Superior temporal gyrus (tissue), 1 donor: ENCODE measurements at regions not wholly inside any gene's neighbourhood (a gene's known extent, or its start where the extent isn't known, plus 50 kb on each side); places are given as distances from the start of the nearest gene placed in this dataset.

Experiments used
- DNase-seq: peaks from one replicate; pipeline ENCODE4 v3.0.0-alpha.2; 2016; ENCODE audit errors: extremely low spot score

GRCh38 chr15:39075756-39076341 lies 505.0 kb upstream of the THBS1 start:
- DNase-seq = no peak

- DNase-seq = no peak
Measured at GRCh38 chr15:39078026-39078425, 502.9 kb upstream of the THBS1 start.

GRCh38 chr15:39079296-39079847 lies 501.5 kb upstream of the THBS1 start:
- no peak for DNase-seq

GRCh38 chr15:39083213-39083612 lies 497.7 kb upstream of the THBS1 start:
- DNase-seq = no peak

GRCh38 chr15:39084674-39085530 lies 496.0 kb upstream of the THBS1 start:
- peak; percentile 29 for DNase-seq

- no peak for DNase-seq
Measured at GRCh38 chr15:39086641-39087040, 494.2 kb upstream of the THBS1 start.

- no peak for DNase-seq
Measured at GRCh38 chr15:39088156-39088555, 492.7 kb upstream of the THBS1 start.

GRCh38 chr15:39092354-39092753 lies 488.5 kb upstream of the THBS1 start:
- DNase-seq = no peak

GRCh38 chr15:39092761-39093160 lies 488.1 kb upstream of the THBS1 start:
- no peak for DNase-seq

- no peak for DNase-seq
Measured at GRCh38 chr15:39094116-39094515, 486.8 kb upstream of the THBS1 start.

- DNase-seq = no peak
Measured at GRCh38 chr15:39095218-39095879, 485.5 kb upstream of the THBS1 start.

GRCh38 chr15:39096608-39097205 lies 484.2 kb upstream of the THBS1 start:
- DNase-seq = no peak

GRCh38 chr15:39099524-39099923 lies 481.4 kb upstream of the THBS1 start:
- no peak for DNase-seq

GRCh38 chr15:39100106-39100660 lies 480.7 kb upstream of the THBS1 start:
- DNase-seq = no peak

- no peak for DNase-seq
Measured at GRCh38 chr15:39102431-39102830, 478.4 kb upstream of the THBS1 start.

GRCh38 chr15:39106950-39107349 lies 473.9 kb upstream of the THBS1 start:
- DNase-seq = no peak

GRCh38 chr15:39108021-39108420 lies 472.9 kb upstream of the THBS1 start:
- no peak for DNase-seq

- DNase-seq = no peak
Measured at GRCh38 chr15:39110336-39110735, 470.5 kb upstream of the THBS1 start.

- no peak for DNase-seq
Measured at GRCh38 chr15:39110746-39111145, 470.1 kb upstream of the THBS1 start.

- no peak for DNase-seq
Measured at GRCh38 chr15:39113741-39114140, 467.1 kb upstream of the THBS1 start.

- no peak for DNase-seq
Measured at GRCh38 chr15:39114690-39115378, 466.0 kb upstream of the THBS1 start.
